Endothelial cell (in vitro differentiated cells): ENCODE measurements at regions not wholly inside any gene's neighbourhood (a gene's known extent, or its start where the extent isn't known, plus 50 kb on each side); places are given as distances from the start of the nearest gene placed in this dataset.

Experiments
- DNase-seq: peaks from one replicate; pipeline ENCODE4 v3.0.0; 2021; ENCODE audit warnings: low spot score
- H3K27ac Mint-ChIP-seq: one replicate; pipeline ENCODE4 v1.8.0; 2021; ENCODE audit warnings: mixed read lengths, inconsistent platforms; ENCODE audit not compliant: unreplicated experiment
- H3K27me3 Mint-ChIP-seq: one replicate; pipeline ENCODE4 v1.8.0; 2021; ENCODE audit warnings: mild to moderate bottlenecking, moderate library complexity, mixed read lengths, inconsistent platforms; ENCODE audit not compliant: unreplicated experiment
- H3K36me3 Mint-ChIP-seq: one replicate; pipeline ENCODE4 v1.8.0; 2021; ENCODE audit warnings: mild to moderate bottlenecking, low read depth, mixed read lengths, inconsistent platforms; ENCODE audit not compliant: unreplicated experiment
- H3K4me1 Mint-ChIP-seq: one replicate; pipeline ENCODE4 v1.8.0; 2021; ENCODE audit warnings: mild to moderate bottlenecking, mixed read lengths, inconsistent platforms; ENCODE audit not compliant: unreplicated experiment
- H3K4me3 Mint-ChIP-seq: one replicate; pipeline ENCODE4 v1.8.0; 2021; ENCODE audit warnings: mild to moderate bottlenecking, mixed read lengths, inconsistent platforms; ENCODE audit not compliant: unreplicated experiment
- H3K9me3 Mint-ChIP-seq: one replicate; pipeline ENCODE4 v1.8.0; 2021; ENCODE audit warnings: mixed read lengths, inconsistent platforms; ENCODE audit not compliant: unreplicated experiment
- CTCF ChIP-seq: fragments of 200-600 bp; sonication (generic); IDR thresholded peaks from one replicate; pipeline ENCODE4 v1.5.0; 2021; ENCODE audit warnings: antibody characterized with exemption; ENCODE audit not compliant: unreplicated experiment

GRCh38 chr14:101460521-101460920 is 100.8 kb upstream of the DIO3 start:
- H3K27me3 Mint-ChIP-seq: peaks cover 2% of the 10 kb centered on the region
- H3K27ac Mint-ChIP-seq: no peak overlapping the region
- H3K4me3 Mint-ChIP-seq: no peak overlapping the region
- no peaks in the 10 kb centered on the region for H3K36me3 Mint-ChIP-seq
- DNase-seq: no peak
- no peak for TF ChIP-seq CTCF
- no peaks in the 10 kb centered on the region for H3K4me1 Mint-ChIP-seq
- H3K9me3 Mint-ChIP-seq: no peaks in the 10 kb centered on the region

GRCh38 chr14:101460986-101461750 is 100.1 kb upstream of the DIO3 start:
- H3K27me3 Mint-ChIP-seq: peaks cover 5% of the 10 kb centered on the region
- no peak overlapping the region for H3K4me3 Mint-ChIP-seq
- H3K4me1 Mint-ChIP-seq: no peaks in the 10 kb centered on the region
- H3K36me3 Mint-ChIP-seq: no peaks in the 10 kb centered on the region
- no peak for DNase-seq
- H3K27ac Mint-ChIP-seq: no peak overlapping the region
- no peaks in the 10 kb centered on the region for H3K9me3 Mint-ChIP-seq
- TF ChIP-seq CTCF: no peak

GRCh38 chr14:101461891-101462290 is 99.4 kb upstream of the DIO3 start:
- H3K27ac Mint-ChIP-seq: no peak overlapping the region
- no peaks in the 10 kb centered on the region for H3K9me3 Mint-ChIP-seq

GRCh38 chr14:101462726-101463565 is 98.3 kb upstream of the DIO3 start:
- no peak for DNase-seq
- TF ChIP-seq CTCF: no peak
- Mint-ChIP-seq H3K4me3 (no peak overlapping the region), H3K4me1 (no peaks in the 10 kb centered on the region), H3K27ac (no peak overlapping the region), H3K27me3 (peaks cover 5% of the 10 kb centered on the region), H3K36me3 (no peaks in the 10 kb centered on the region), H3K9me3 (no peaks in the 10 kb centered on the region)

More at GRCh38 chr14:101461891-101462290, 99.4 kb upstream of the DIO3 start:
- no peak for DNase-seq
- no peaks in the 10 kb centered on the region for H3K4me1 Mint-ChIP-seq
- peaks cover 5% of the 10 kb centered on the region for H3K27me3 Mint-ChIP-seq
- no peak overlapping the region for H3K4me3 Mint-ChIP-seq
- TF ChIP-seq CTCF: no peak
- no peaks in the 10 kb centered on the region for H3K36me3 Mint-ChIP-seq
